B cell (primary cell): ENCODE measurements at regions not wholly inside any gene's neighbourhood (a gene's known extent, or its start where the extent isn't known, plus 50 kb on each side); places are given as distances from the start of the nearest gene placed in this dataset.

ENCODE experiments used
- CTCF ChIP-seq: fragments of 200-600 bp; IDR thresholded peaks from one replicate; pipeline ENCODE4 v1.8.0; 2022; ENCODE audit warnings: antibody characterized with exemption, mild to moderate bottlenecking
- EZH2 ChIP-seq: IDR thresholded peaks from 2 replicates; pipeline ENCODE4 v1.6.1; 2012; ENCODE audit warnings: borderline replicate concordance, low read depth, mild to moderate bottlenecking, moderate library complexity, low read length; ENCODE audit not compliant: insufficient read depth, poor library complexity, severe bottlenecking

DNA sequence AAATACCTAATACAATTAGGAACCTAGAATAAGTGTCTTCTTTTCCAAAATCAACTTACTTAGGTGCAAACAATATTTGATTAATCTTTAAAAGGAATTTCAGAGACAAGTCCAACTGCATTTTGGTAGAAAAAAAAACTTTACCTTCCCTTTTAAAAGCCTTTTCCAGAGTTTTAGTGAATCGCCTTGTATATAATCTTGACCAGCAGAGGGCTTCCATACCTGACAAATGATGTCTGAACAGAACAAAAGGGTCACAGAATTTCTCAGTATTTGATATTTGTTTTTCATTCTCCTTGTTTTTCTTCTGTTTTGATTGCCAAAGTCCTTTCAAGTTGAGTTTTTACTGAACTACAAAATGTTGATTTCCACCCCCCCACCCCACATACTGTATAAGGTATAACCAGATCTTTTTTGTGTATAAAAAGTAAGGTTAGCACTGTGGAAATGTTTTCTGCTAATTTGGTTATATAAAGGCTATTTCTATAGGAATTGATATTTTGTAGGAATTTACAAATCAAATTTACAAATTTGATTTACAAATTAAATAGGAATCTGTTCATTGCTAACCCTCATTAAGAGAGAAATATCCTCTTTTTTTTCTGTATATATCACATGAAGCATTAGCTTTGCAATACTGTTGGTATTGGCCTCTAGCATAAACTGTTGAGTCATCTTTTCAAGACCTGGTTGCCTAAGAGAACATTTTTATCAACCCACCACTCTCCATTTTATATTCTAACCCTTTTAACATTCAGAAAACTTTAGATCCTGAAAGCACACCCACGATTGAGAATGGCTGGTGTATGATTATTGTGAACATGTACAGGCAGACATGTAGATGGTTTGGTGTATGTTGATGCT is 464.1 kb upstream of the RARB start:
- TF ChIP-seq EZH2 (no peak), CTCF (no peak)
